Spinal cord (tissue), 9 donors: ENCODE measurements at regions not wholly inside any gene's neighbourhood (a gene's known extent, or its start where the extent isn't known, plus 50 kb on each side); places are given as distances from the start of the nearest gene placed in this dataset.
"Not testable (repeated sequence)": the region's sequence is repeated elsewhere in the genome, so short reads cannot be mapped to it uniquely, and the experiment has no call there.

Source experiments
- DNase-seq, 6 donors: peaks; one replicate each; pipeline versions ENCODE4 v3.0.0 to v3.0.0-alpha.2; 2013 to 2015; ENCODE audit warnings: low spot score in 6 of 6, low read depth in 4 of 6
- H3K27ac ChIP-seq: one replicate; pipeline ENCODE4 v1.5.1; 2013; ENCODE audit warnings: low read depth, low read length, control low read depth
- H3K27me3 ChIP-seq: one replicate; pipeline ENCODE4 v1.6.1; 2013; ENCODE audit warnings: low read length; ENCODE audit not compliant: control insufficient read depth, insufficient read depth
- H3K36me3 ChIP-seq: one replicate; pipeline ENCODE4 v1.6.1; 2013; ENCODE audit warnings: low read length; ENCODE audit not compliant: control insufficient read depth, insufficient read depth
- H3K4me1 ChIP-seq: one replicate; pipeline ENCODE4 v1.6.1; 2013; ENCODE audit warnings: low read length; ENCODE audit not compliant: control insufficient read depth, insufficient read depth
- H3K4me3 ChIP-seq: one replicate; pipeline ENCODE4 v1.5.1; 2013; ENCODE audit warnings: low read depth, low read length, control low read depth
- H3K9me3 ChIP-seq: one replicate; pipeline ENCODE4 v1.6.1; 2013; ENCODE audit warnings: low read length; ENCODE audit not compliant: control insufficient read depth, insufficient read depth
- WGBS: methylation state at CpG from one replicate; pipeline ENCODE4 v1.1.5; 2013; ENCODE audit warnings: missing lambda C conversion rate; ENCODE audit not compliant: insufficient coverage; 5-methylcytosine and 5-hydroxymethylcytosine counted together
- donor health status: healthy.

DNA sequence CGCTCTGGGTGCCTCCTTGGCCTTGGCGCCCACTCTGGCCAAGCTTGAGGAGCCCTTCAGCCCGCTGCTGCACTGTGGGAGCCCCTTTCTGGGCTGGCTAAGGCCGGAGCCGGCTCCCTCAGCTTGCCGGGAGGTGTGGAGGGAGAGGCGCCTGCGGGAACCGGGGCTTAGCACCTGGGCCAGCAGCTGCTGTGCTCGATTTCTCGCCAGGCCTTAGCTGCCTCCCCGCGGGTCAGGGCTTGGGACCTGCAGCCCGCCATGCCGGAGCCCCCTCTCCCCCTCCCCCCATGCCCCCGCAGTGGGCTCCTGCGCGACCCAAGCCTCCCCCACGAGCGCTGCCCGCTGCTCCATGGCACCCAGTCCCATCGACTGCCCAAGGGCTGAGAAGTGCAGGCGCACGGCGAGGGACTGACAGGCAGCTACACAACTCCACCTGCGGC is 782.4 kb downstream of the METTL15 start:
- not testable (repeated sequence) for H3K4me1 ChIP-seq, H3K36me3 ChIP-seq, H3K27me3 ChIP-seq, DNase-seq, H3K27ac ChIP-seq, H3K4me3 ChIP-seq, H3K9me3 ChIP-seq
- 96% methylated on average over 16 of the region's 26 CpGs for WGBS

DNA sequence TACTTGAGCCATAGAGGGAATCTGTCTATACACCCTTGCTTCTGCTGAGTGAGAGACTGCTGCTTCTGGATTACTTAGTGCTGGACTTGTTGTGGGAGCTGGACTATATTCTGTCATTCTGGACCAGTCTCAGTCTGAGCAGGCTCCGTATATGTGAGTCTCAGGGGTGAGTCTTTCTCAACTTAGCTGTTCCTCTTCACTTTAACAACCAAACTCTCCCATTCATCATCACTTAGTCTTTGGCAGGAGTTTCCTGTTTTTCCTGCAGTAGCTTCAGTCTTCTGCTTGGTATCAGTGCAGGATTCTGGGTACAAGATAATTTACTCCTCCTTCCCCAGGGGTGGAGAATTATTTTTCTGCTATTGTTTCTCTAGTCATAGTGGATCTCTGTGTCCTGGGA is 779.5 kb downstream of the METTL15 start:
- H3K27me3 ChIP-seq = no peaks in the 10 kb centered on the region
- H3K36me3 ChIP-seq = no peaks in the 10 kb centered on the region
- H3K4me1 ChIP-seq = no peaks in the 10 kb centered on the region
- no peak overlapping the region for H3K4me3 ChIP-seq
- no peaks in the 10 kb centered on the region for H3K9me3 ChIP-seq
- no CpG with 5 or more reads among the region's 1 CpG for WGBS
- H3K27ac ChIP-seq = no peak overlapping the region
- DNase-seq = no peak

DNA sequence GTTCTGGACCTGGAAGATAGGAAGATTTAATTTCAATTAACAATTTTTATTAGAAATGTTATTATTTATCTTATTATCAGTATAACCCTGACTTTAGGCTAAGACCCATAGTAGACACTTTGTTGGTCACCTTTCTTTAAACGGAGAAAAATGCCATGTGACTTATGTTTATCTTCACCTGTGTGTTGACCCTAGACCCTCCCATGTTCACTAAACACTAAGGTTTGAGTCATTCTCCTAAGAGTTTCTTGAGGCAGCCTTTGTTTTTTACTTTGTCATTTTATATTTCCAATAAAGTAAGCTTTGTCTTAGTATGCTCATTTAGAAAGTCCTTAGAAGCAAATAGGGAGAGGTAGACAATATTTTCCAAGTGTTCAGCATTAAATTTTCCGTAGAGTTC is 771.7 kb downstream of the METTL15 start:
- no peak overlapping the region for H3K27ac ChIP-seq
- no peak for DNase-seq
- no peak overlapping the region for H3K4me3 ChIP-seq
- H3K27me3 ChIP-seq = no peaks in the 10 kb centered on the region
- no peaks in the 10 kb centered on the region for H3K36me3 ChIP-seq
- no peaks in the 10 kb centered on the region for H3K4me1 ChIP-seq
- WGBS = no CpG with 5 or more reads among the region's 2 CpGs
- no peaks in the 10 kb centered on the region for H3K9me3 ChIP-seq

DNA sequence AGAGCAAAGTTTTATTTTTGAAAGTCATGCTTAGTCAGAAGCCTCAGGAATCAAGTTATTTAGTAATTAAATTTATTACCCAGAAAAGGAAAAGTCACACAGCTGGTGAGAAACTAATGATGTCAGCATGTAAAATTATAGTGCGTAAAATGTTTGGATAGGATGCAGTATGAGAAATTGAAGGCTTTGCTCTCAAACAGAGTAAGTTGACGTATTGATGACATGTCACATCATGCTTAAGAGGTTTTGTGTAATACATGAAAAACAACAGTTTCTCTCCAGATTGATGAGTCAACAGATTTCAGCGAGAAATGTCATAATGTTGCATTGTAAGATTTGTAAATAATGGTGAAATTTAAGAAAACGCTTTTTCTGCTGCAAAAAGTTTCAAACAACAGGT is 769.8 kb downstream of the METTL15 start:
- no peak for DNase-seq
- H3K36me3 ChIP-seq = no peaks in the 10 kb centered on the region
- WGBS = 63% methylated on average over 2 of the region's 4 CpGs
- H3K27ac ChIP-seq = no peak overlapping the region
- H3K4me1 ChIP-seq = no peaks in the 10 kb centered on the region
- H3K27me3 ChIP-seq = no peaks in the 10 kb centered on the region
- no peaks in the 10 kb centered on the region for H3K9me3 ChIP-seq
- H3K4me3 ChIP-seq = no peak overlapping the region

DNA sequence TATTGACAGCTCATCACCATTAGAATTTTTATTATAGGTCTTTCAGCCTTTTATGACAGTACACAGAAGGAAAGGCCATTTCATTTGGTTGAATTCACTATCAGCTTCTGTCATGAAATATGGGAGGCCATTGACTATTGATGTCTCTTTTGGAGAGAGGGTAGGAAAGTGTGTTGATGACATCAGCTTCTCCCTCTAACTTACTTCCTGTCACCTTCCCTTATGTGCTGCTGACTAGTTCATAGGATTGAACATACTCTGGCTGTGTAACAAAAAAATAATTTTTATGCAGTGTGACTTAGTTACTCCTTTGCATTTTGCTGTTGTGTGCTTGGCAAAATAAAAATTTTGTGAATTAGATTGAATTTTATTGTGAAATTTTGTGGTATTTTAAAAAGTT is 769.2 kb downstream of the METTL15 start:
- DNase-seq = no peak
- Histone ChIP-seq H3K27me3 (no peaks in the 10 kb centered on the region), H3K4me3 (no peak overlapping the region), H3K36me3 (no peaks in the 10 kb centered on the region), H3K9me3 (no peaks in the 10 kb centered on the region), H3K27ac (no peak overlapping the region), H3K4me1 (no peaks in the 10 kb centered on the region)

- H3K4me3 ChIP-seq = no peak overlapping the region
- H3K27me3 ChIP-seq = no peaks in the 10 kb centered on the region
- WGBS = no CpG with 5 or more reads among the region's 1 CpG
- no peaks in the 10 kb centered on the region for H3K9me3 ChIP-seq
- no peaks in the 10 kb centered on the region for H3K36me3 ChIP-seq
- no peak overlapping the region for H3K27ac ChIP-seq
- H3K4me1 ChIP-seq = no peaks in the 10 kb centered on the region
- no peak for DNase-seq
Observed at GRCh38 chr11:28874706-28875105, 766.5 kb downstream of the METTL15 start.

GRCh38 chr11:28871090-28871489 is 762.9 kb downstream of the METTL15 start:
- Histone ChIP-seq H3K4me3 (no peak overlapping the region), H3K27me3 (no peaks in the 10 kb centered on the region), H3K9me3 (no peaks in the 10 kb centered on the region), H3K36me3 (no peaks in the 10 kb centered on the region), H3K4me1 (no peaks in the 10 kb centered on the region), H3K27ac (no peak overlapping the region)
- no peak for DNase-seq
- 100% methylated on average over 1 of the region's 1 CpG for WGBS

GRCh38 chr11:28863422-28863821 is 755.2 kb downstream of the METTL15 start:
- H3K27ac ChIP-seq = no peak overlapping the region
- no peaks in the 10 kb centered on the region for H3K27me3 ChIP-seq
- 94% methylated on average over 2 of the region's 2 CpGs for WGBS
- no peak overlapping the region for H3K4me3 ChIP-seq
- no peaks in the 10 kb centered on the region for H3K4me1 ChIP-seq
- DNase-seq = no peak
- H3K36me3 ChIP-seq = no peaks in the 10 kb centered on the region
- no peaks in the 10 kb centered on the region for H3K9me3 ChIP-seq

GRCh38 chr11:28860893-28861292 is 752.7 kb downstream of the METTL15 start:
- Histone ChIP-seq H3K9me3 (no peaks in the 10 kb centered on the region), H3K36me3 (no peaks in the 10 kb centered on the region), H3K27me3 (no peaks in the 10 kb centered on the region), H3K4me1 (no peaks in the 10 kb centered on the region), H3K27ac (no peak overlapping the region), H3K4me3 (no peak overlapping the region)
- WGBS = no CpG with 5 or more reads among the region's 2 CpGs
- DNase-seq = peak in 1 of 6 donors; percentile 9

- Histone ChIP-seq H3K36me3 (no peaks in the 10 kb centered on the region), H3K4me1 (no peaks in the 10 kb centered on the region), H3K4me3 (no peak overlapping the region), H3K27ac (no peak overlapping the region), H3K9me3 (no peaks in the 10 kb centered on the region), H3K27me3 (no peaks in the 10 kb centered on the region)
- DNase-seq = no peak
- 88% methylated on average over 2 of the region's 2 CpGs for WGBS
Observed at GRCh38 chr11:28858076-28858475, 749.9 kb downstream of the METTL15 start.
